Progenitor cell of endocrine pancreas (in vitro differentiated cells): ENCODE measurements at regions not wholly inside any gene's neighbourhood (a gene's known extent, or its start where the extent isn't known, plus 50 kb on each side); places are given as distances from the start of the nearest gene placed in this dataset.

ENCODE experiments used
- DNase-seq: peaks from one replicate; pipeline ENCODE4 v3.0.0; 2021; ENCODE audit warnings: low spot score; ENCODE audit not compliant: unreplicated experiment
- H3K27ac Mint-ChIP-seq: 2 replicates; pipeline ENCODE4 v1.8.0; 2021; ENCODE audit warnings: mild to moderate bottlenecking, moderate library complexity, mixed read lengths
- H3K27me3 Mint-ChIP-seq: 2 replicates; pipeline ENCODE4 v1.8.0; 2021; ENCODE audit warnings: mixed read lengths
- H3K36me3 Mint-ChIP-seq: 2 replicates; pipeline ENCODE4 v1.8.0; 2022; ENCODE audit warnings: mixed read lengths; ENCODE audit not compliant: insufficient read depth
- H3K4me1 Mint-ChIP-seq: 2 replicates; pipeline ENCODE4 v1.8.0; 2021; ENCODE audit warnings: low read depth, mixed read lengths
- H3K4me3 Mint-ChIP-seq: 2 replicates; pipeline ENCODE4 v1.8.0; 2021; ENCODE audit warnings: low read depth, mild to moderate bottlenecking, moderate library complexity, mixed read lengths
- H3K9me3 Mint-ChIP-seq: 2 replicates; pipeline ENCODE4 v1.8.0; 2021; ENCODE audit warnings: low read depth, mixed read lengths
- CTCF ChIP-seq: fragments of 200-600 bp; sonication (generic); IDR thresholded peaks from one replicate; pipeline ENCODE4 v1.5.0; 2021; ENCODE audit warnings: antibody characterized with exemption, mild to moderate bottlenecking; ENCODE audit not compliant: unreplicated experiment

- no peak for TF ChIP-seq CTCF
- Mint-ChIP-seq H3K9me3 (no peaks in the 10 kb centered on the region), H3K36me3 (no peaks in the 10 kb centered on the region), H3K27ac (no peak overlapping the region), H3K4me1 (no peaks in the 10 kb centered on the region), H3K27me3 (no peaks in the 10 kb centered on the region), H3K4me3 (no peak overlapping the region)
- DNase-seq: no peak
Observed at GRCh38 chr4:145302725-145303124, 122.3 kb upstream of the OTUD4 start.

GRCh38 chr4:145301386-145302080, 121.1 kb upstream of the OTUD4 start:
- no peaks in the 10 kb centered on the region for H3K9me3 Mint-ChIP-seq
- H3K4me3 Mint-ChIP-seq: no peak overlapping the region
- H3K27me3 Mint-ChIP-seq: no peaks in the 10 kb centered on the region
- no peak for TF ChIP-seq CTCF
- H3K36me3 Mint-ChIP-seq: no peaks in the 10 kb centered on the region
- H3K27ac Mint-ChIP-seq: no peak overlapping the region
- no peak for DNase-seq
- H3K4me1 Mint-ChIP-seq: no peaks in the 10 kb centered on the region

GRCh38 chr4:145299380-145300076, 119.1 kb upstream of the OTUD4 start:
- H3K4me1 Mint-ChIP-seq: no peaks in the 10 kb centered on the region
- no peaks in the 10 kb centered on the region for H3K27me3 Mint-ChIP-seq
- H3K27ac Mint-ChIP-seq: no peak overlapping the region
- H3K9me3 Mint-ChIP-seq: no peaks in the 10 kb centered on the region
- H3K4me3 Mint-ChIP-seq: no peak overlapping the region
- no peaks in the 10 kb centered on the region for H3K36me3 Mint-ChIP-seq
- TF ChIP-seq CTCF: no peak
- DNase-seq: no peak

GRCh38 chr4:145298885-145299284, 118.5 kb upstream of the OTUD4 start:
- H3K27me3 Mint-ChIP-seq: no peaks in the 10 kb centered on the region
- H3K27ac Mint-ChIP-seq: no peak overlapping the region
- H3K9me3 Mint-ChIP-seq: no peaks in the 10 kb centered on the region
- no peak for DNase-seq
- no peaks in the 10 kb centered on the region for H3K36me3 Mint-ChIP-seq
- no peaks in the 10 kb centered on the region for H3K4me1 Mint-ChIP-seq
- TF ChIP-seq CTCF: no peak
- H3K4me3 Mint-ChIP-seq: no peak overlapping the region

- no peak for TF ChIP-seq CTCF
- Mint-ChIP-seq H3K9me3 (no peaks in the 10 kb centered on the region), H3K27ac (no peak overlapping the region), H3K36me3 (no peaks in the 10 kb centered on the region), H3K4me1 (no peaks in the 10 kb centered on the region), H3K27me3 (no peaks in the 10 kb centered on the region), H3K4me3 (no peak overlapping the region)
- DNase-seq: no peak
Observed at GRCh38 chr4:145297556-145297955, 117.2 kb upstream of the OTUD4 start.
